ENCODE measurements at regions not wholly inside any gene's neighbourhood (a gene's known extent, or its start where the extent isn't known, plus 50 kb on each side); places are given as distances from the start of the nearest gene placed in this dataset.

- TF ChIP-seq RXRA (IDR thresholded peaks at IDR 0.05; ENCODE audit: borderline replicate concordance, low read depth) (no peak), YY1 (IDR thresholded peaks at IDR 0.05; ENCODE audit: low read depth) (no peak), RAD21 (IDR thresholded peaks at IDR 0.05; ENCODE audit: low read length) (no peak)
These were observed 106.3 kb upstream of the FRMD6 start for GRCh38 chr14:51545396-51545795.

Data from SK-N-SH (cell line).